ENCODE measurements at regions not wholly inside any gene's neighbourhood (a gene's known extent, or its start where the extent isn't known, plus 50 kb on each side); places are given as distances from the start of the nearest gene placed in this dataset.

- Histone ChIP-seq H3K4me2 (ENCODE audit: extremely low read depth, insufficient read depth, low read length) (no peak overlapping the region), H3K9me3 (ENCODE audit: control insufficient read depth, insufficient read depth, low read depth, low read length) (no peaks in the 10 kb centered on the region), H2AFZ (ENCODE audit: low read length) (no peak overlapping the region), H3K4me3 (replicated peaks in 1 of 4; ENCODE audit: control extremely low read depth in 1 of 4, insufficient read depth in 1 of 4, low read depth in 3 of 4, low read length in 4 of 4) (no peak overlapping the region), H3K79me2 (ENCODE audit: control insufficient read depth, insufficient read depth, low read length) (no peaks in the 10 kb centered on the region), H3K27me3 (ENCODE audit: control insufficient read depth, insufficient read depth, low read length) (no peaks in the 10 kb centered on the region), H3K4me1 (ENCODE audit: control insufficient read depth, extremely low read depth, insufficient read depth, low read length) (no peaks in the 10 kb centered on the region), H3K27ac (ENCODE audit: insufficient read depth, low read length) (no peak overlapping the region), H3K9ac (ENCODE audit: insufficient read depth, low read length) (no peak overlapping the region), H3K36me3 (ENCODE audit: control insufficient read depth, insufficient read depth, low read length) (no peaks in the 10 kb centered on the region), H4K20me1 (ENCODE audit: control insufficient read depth, extremely low read depth, insufficient read depth, low read length) (no peaks in the 10 kb centered on the region)
- TF ChIP-seq CTCF (conservative IDR thresholded peaks at IDR 0.05 in 1 of 2, IDR thresholded peaks at IDR 0.05 in 1 of 2; ENCODE audit: low read depth in 1 of 2, low read length in 2 of 2), result no peak
- no peak for TF ChIP-seq EZH2 (IDR thresholded peaks at IDR 0.05; ENCODE audit: low read length, missing control alignments)
- no peak for DNase-seq (ENCODE audit: low read depth in 2 of 2)
These were observed 161.0 kb upstream of the SLC28A3 start for GRCh38 chr9:84501587-84501986.

GRCh38 chr9:84502066-84502465 lies 161.5 kb upstream of the SLC28A3 start:
- H3K27ac ChIP-seq (ENCODE audit: insufficient read depth, low read length), result no peak overlapping the region
- H3K9me3 ChIP-seq (ENCODE audit: control insufficient read depth, insufficient read depth, low read depth, low read length), result no peaks in the 10 kb centered on the region
- H3K27me3 ChIP-seq (ENCODE audit: control insufficient read depth, insufficient read depth, low read length), result no peaks in the 10 kb centered on the region
- no peaks in the 10 kb centered on the region for H3K4me1 ChIP-seq (ENCODE audit: control insufficient read depth, extremely low read depth, insufficient read depth, low read length)
- H3K79me2 ChIP-seq (ENCODE audit: control insufficient read depth, insufficient read depth, low read length), result no peaks in the 10 kb centered on the region
- no peak overlapping the region for H3K4me3 ChIP-seq (replicated peaks in 1 of 4; ENCODE audit: control extremely low read depth in 1 of 4, insufficient read depth in 1 of 4, low read depth in 3 of 4, low read length in 4 of 4)
- no peak overlapping the region for H3K4me2 ChIP-seq (ENCODE audit: extremely low read depth, insufficient read depth, low read length)
- H4K20me1 ChIP-seq (ENCODE audit: control insufficient read depth, extremely low read depth, insufficient read depth, low read length), result no peaks in the 10 kb centered on the region
- H3K36me3 ChIP-seq (ENCODE audit: control insufficient read depth, insufficient read depth, low read length), result no peaks in the 10 kb centered on the region
- no peak overlapping the region for H2AFZ ChIP-seq (ENCODE audit: low read length)
- TF ChIP-seq EZH2 (IDR thresholded peaks at IDR 0.05; ENCODE audit: low read length, missing control alignments) (no peak), CTCF (conservative IDR thresholded peaks at IDR 0.05 in 1 of 2, IDR thresholded peaks at IDR 0.05 in 1 of 2; ENCODE audit: low read depth in 1 of 2, low read length in 2 of 2) (no peak)
- no peak for DNase-seq (ENCODE audit: low read depth in 2 of 2)
- no peak overlapping the region for H3K9ac ChIP-seq (ENCODE audit: insufficient read depth, low read length)

GRCh38 chr9:84504360-84504759 lies 163.8 kb upstream of the SLC28A3 start:
- H3K36me3 ChIP-seq (ENCODE audit: control insufficient read depth, insufficient read depth, low read length), result no peaks in the 10 kb centered on the region
- H4K20me1 ChIP-seq (ENCODE audit: control insufficient read depth, extremely low read depth, insufficient read depth, low read length), result no peaks in the 10 kb centered on the region
- no peak overlapping the region for H3K9ac ChIP-seq (ENCODE audit: insufficient read depth, low read length)
- H3K4me2 ChIP-seq (ENCODE audit: extremely low read depth, insufficient read depth, low read length), result no peak overlapping the region
- no peak for TF ChIP-seq EZH2 (IDR thresholded peaks at IDR 0.05; ENCODE audit: low read length, missing control alignments)
- H3K27ac ChIP-seq (ENCODE audit: insufficient read depth, low read length), result no peak overlapping the region
- H3K9me3 ChIP-seq (ENCODE audit: control insufficient read depth, insufficient read depth, low read depth, low read length), result no peaks in the 10 kb centered on the region
- H2AFZ ChIP-seq (ENCODE audit: low read length), result no peak overlapping the region
- no peak overlapping the region for H3K4me3 ChIP-seq (replicated peaks in 1 of 4; ENCODE audit: control extremely low read depth in 1 of 4, insufficient read depth in 1 of 4, low read depth in 3 of 4, low read length in 4 of 4)
- DNase-seq (ENCODE audit: low read depth in 2 of 2), result peak in 1 of 2 donors; percentile 6
- no peaks in the 10 kb centered on the region for H3K27me3 ChIP-seq (ENCODE audit: control insufficient read depth, insufficient read depth, low read length)
- H3K4me1 ChIP-seq (ENCODE audit: control insufficient read depth, extremely low read depth, insufficient read depth, low read length), result no peaks in the 10 kb centered on the region
- no peaks in the 10 kb centered on the region for H3K79me2 ChIP-seq (ENCODE audit: control insufficient read depth, insufficient read depth, low read length)

All from fibroblast of lung (primary cell).